NB4 (cell line): ENCODE measurements at regions not wholly inside any gene's neighbourhood (a gene's known extent, or its start where the extent isn't known, plus 50 kb on each side); places are given as distances from the start of the nearest gene placed in this dataset.

Experiments
- MYC ChIP-seq: IDR thresholded peaks from 2 replicates; pipeline ENCODE4 v1.6.1; 2011; ENCODE audit warnings: low read depth, low read length
- POLR2A ChIP-seq: IDR thresholded peaks from 2 replicates; pipeline ENCODE4 v1.6.1; 2011; ENCODE audit warnings: mild to moderate bottlenecking; ENCODE audit not compliant: insufficient read length; ENCODE audit errors: extremely low read depth
- TF ChIP-seq, protein P1 (sequence below): IDR thresholded peaks from one replicate; pipeline ENCODE4 v1.5.1; 2012; ENCODE audit warnings: low read depth, low read length
- TF ChIP-seq, protein P2 (sequence below): IDR thresholded peaks from 2 replicates; pipeline ENCODE4 v1.6.1; 2011; ENCODE audit warnings: low read depth, low read length

DNA sequence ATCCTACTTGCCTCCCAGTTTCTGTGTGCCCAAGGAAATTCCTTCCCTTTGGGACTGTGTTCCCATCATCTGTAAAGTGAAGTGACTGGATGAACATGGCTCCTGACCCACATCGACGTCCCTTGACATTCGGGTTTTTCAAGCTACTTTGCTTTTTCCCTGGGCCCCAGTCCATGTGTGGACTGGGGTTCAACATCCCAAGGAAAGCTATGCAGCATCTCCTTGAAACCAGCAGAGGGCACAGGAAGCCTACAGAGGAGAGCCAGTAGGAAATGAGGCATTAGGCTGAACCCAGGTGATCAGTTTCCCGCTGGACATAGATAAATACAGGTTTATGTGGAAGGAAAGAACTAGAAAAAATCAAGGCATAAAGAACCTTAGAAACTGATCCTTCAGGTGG is 145.1 kb upstream of the ARHGEF9 start:
- TF ChIP-seq, protein P1, sequence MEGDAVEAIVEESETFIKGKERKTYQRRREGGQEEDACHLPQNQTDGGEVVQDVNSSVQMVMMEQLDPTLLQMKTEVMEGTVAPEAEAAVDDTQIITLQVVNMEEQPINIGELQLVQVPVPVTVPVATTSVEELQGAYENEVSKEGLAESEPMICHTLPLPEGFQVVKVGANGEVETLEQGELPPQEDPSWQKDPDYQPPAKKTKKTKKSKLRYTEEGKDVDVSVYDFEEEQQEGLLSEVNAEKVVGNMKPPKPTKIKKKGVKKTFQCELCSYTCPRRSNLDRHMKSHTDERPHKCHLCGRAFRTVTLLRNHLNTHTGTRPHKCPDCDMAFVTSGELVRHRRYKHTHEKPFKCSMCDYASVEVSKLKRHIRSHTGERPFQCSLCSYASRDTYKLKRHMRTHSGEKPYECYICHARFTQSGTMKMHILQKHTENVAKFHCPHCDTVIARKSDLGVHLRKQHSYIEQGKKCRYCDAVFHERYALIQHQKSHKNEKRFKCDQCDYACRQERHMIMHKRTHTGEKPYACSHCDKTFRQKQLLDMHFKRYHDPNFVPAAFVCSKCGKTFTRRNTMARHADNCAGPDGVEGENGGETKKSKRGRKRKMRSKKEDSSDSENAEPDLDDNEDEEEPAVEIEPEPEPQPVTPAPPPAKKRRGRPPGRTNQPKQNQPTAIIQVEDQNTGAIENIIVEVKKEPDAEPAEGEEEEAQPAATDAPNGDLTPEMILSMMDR = no peak
- TF ChIP-seq MYC (no peak), POLR2A (no peak)
- TF ChIP-seq, protein P2, sequence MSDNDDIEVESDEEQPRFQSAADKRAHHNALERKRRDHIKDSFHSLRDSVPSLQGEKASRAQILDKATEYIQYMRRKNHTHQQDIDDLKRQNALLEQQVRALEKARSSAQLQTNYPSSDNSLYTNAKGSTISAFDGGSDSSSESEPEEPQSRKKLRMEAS = no peak
